Naive thymus-derived CD8-positive, alpha-beta T cell (primary cell): ENCODE measurements at regions not wholly inside any gene's neighbourhood (a gene's known extent, or its start where the extent isn't known, plus 50 kb on each side); places are given as distances from the start of the nearest gene placed in this dataset.

Experiments
- ATAC-seq, 2 donors: fragments of 150-1000 bp; cut with Tn5 transposase in 1 of 2; sonication (Bioruptor Pico), chemical (Tn5 transposase) in 1 of 2; 1 replicate in 1 of 2; 2 replicates in 1 of 2; pipeline ENCODE4 v1.10.0; 2021; ENCODE audit warnings: mild to moderate bottlenecking in 2 of 2, moderate library complexity in 2 of 2
- POLR2A ChIA-PET: fragments of 350-600 bp; sonication (Branson Sonifier 250); formaldehyde crosslinking; loops from one replicate; lab custom pipeline; 2021; ENCODE audit warnings: antibody characterized with exemption; lab: Charles Lee
- DNase-seq, 10 donors: peaks; one replicate each; pipeline versions ENCODE4 v3.0.0 to v3.0.0-alpha.2; 2020 to 2022
- H3K27ac Mint-ChIP-seq, 10 donors: one replicate each; pipeline ENCODE4 v1.8.0; 2020 to 2022; ENCODE audit warnings: mild to moderate bottlenecking in 10 of 10, mixed read lengths in 10 of 10, moderate library complexity in 4 of 10, inconsistent platforms in 1 of 10
- H3K27me3 Mint-ChIP-seq, 5 donors: one replicate each; pipeline ENCODE4 v1.8.0; 2021 to 2022; ENCODE audit warnings: mixed read lengths in 5 of 5
- H3K36me3 Mint-ChIP-seq, 3 donors: one replicate each; pipeline ENCODE4 v1.8.0; 2020 to 2022; ENCODE audit warnings: mixed read lengths in 3 of 3, mild to moderate bottlenecking in 2 of 3, inconsistent platforms in 1 of 3
- H3K4me1 Mint-ChIP-seq, 4 donors: one replicate each; pipeline ENCODE4 v1.8.0; 2021 to 2022; ENCODE audit warnings: mixed read lengths in 4 of 4
- H3K4me3 Mint-ChIP-seq, 10 donors: one replicate each; pipeline ENCODE4 v1.8.0; 2020 to 2022; ENCODE audit warnings: mild to moderate bottlenecking in 10 of 10, mixed read lengths in 10 of 10, moderate library complexity in 6 of 10, inconsistent platforms in 1 of 10
- H3K9me3 Mint-ChIP-seq, 9 donors: one replicate each; pipeline ENCODE4 v1.8.0; 2020 to 2022; ENCODE audit warnings: mixed read lengths in 9 of 9, mild to moderate bottlenecking in 3 of 9, inconsistent platforms in 1 of 9, moderate library complexity in 1 of 9

- H3K9me3 Mint-ChIP-seq, result no peaks in the 10 kb centered on the region
- no peak overlapping the region for H3K4me3 Mint-ChIP-seq
- ATAC-seq (no peak), DNase-seq (no peak)
- H3K4me1 Mint-ChIP-seq, result no peaks in the 10 kb centered on the region
- no peaks in the 10 kb centered on the region for H3K36me3 Mint-ChIP-seq
- H3K27ac Mint-ChIP-seq, result no peak overlapping the region
- peaks cover 0 to 11% (median 0%) of the 10 kb centered on the region in 5 donors for H3K27me3 Mint-ChIP-seq
- POLR2A ChIA-PET, result no interaction called here
Observed at GRCh38 chr6:165972139-165972802, 195.4 kb downstream of the TBXT start.

- POLR2A ChIA-PET, result no interaction called here
Observed at GRCh38 chr6:165971202-165971601, 196.4 kb downstream of the TBXT start.

GRCh38 chr6:165970001-165970400, 197.7 kb downstream of the TBXT start:
- peaks cover 0 to 14% (median 0%) of the 10 kb centered on the region in 5 donors for H3K27me3 Mint-ChIP-seq
- no peaks in the 10 kb centered on the region for H3K4me1 Mint-ChIP-seq
- POLR2A ChIA-PET, result no interaction called here
- no peak overlapping the region for H3K27ac Mint-ChIP-seq
- DNase-seq (no peak), ATAC-seq (no peak)
- H3K9me3 Mint-ChIP-seq, result no peaks in the 10 kb centered on the region
- no peaks in the 10 kb centered on the region for H3K36me3 Mint-ChIP-seq
- H3K4me3 Mint-ChIP-seq, result no peak overlapping the region

More at GRCh38 chr6:165971202-165971601, 196.4 kb downstream of the TBXT start:
- ATAC-seq (no peak), DNase-seq (no peak)
- H3K9me3 Mint-ChIP-seq, result no peaks in the 10 kb centered on the region
- H3K4me1 Mint-ChIP-seq, result no peaks in the 10 kb centered on the region
- no peak overlapping the region for H3K27ac Mint-ChIP-seq
- H3K27me3 Mint-ChIP-seq, result peaks cover 0 to 7% (median 0%) of the 10 kb centered on the region in 5 donors
- H3K4me3 Mint-ChIP-seq, result no peak overlapping the region
- no peaks in the 10 kb centered on the region for H3K36me3 Mint-ChIP-seq

- no peak for DNase-seq
- Mint-ChIP-seq H3K9me3 (no peaks in the 10 kb centered on the region), H3K27ac (no peak overlapping the region), H3K4me3 (no peak overlapping the region), H3K36me3 (no peaks in the 10 kb centered on the region), H3K27me3 (peaks cover 0 to 19% (median 0%) of the 10 kb centered on the region in 5 donors), H3K4me1 (no peaks in the 10 kb centered on the region)
- ATAC-seq, result no peak
- POLR2A ChIA-PET, result no interaction called here
Observed at GRCh38 chr6:165969184-165969583, 198.5 kb downstream of the TBXT start.

GRCh38 chr6:165968408-165968807, 199.2 kb downstream of the TBXT start:
- peaks cover 0 to 24% (median 2%) of the 10 kb centered on the region in 5 donors for H3K27me3 Mint-ChIP-seq

GRCh38 chr6:165967810-165968407, 199.7 kb downstream of the TBXT start:
- H3K4me3 Mint-ChIP-seq, result no peak overlapping the region
- DNase-seq (no peak), ATAC-seq (no peak)
- POLR2A ChIA-PET, result no interaction called here
- H3K27ac Mint-ChIP-seq, result no peak overlapping the region
- H3K4me1 Mint-ChIP-seq, result no peaks in the 10 kb centered on the region
- peaks cover 0 to 24% (median 5%) of the 10 kb centered on the region in 5 donors for H3K27me3 Mint-ChIP-seq
- H3K9me3 Mint-ChIP-seq, result no peaks in the 10 kb centered on the region
- no peaks in the 10 kb centered on the region for H3K36me3 Mint-ChIP-seq

More at GRCh38 chr6:165968408-165968807, 199.2 kb downstream of the TBXT start:
- Mint-ChIP-seq H3K4me1 (no peaks in the 10 kb centered on the region), H3K27ac (no peak overlapping the region), H3K9me3 (no peaks in the 10 kb centered on the region), H3K36me3 (no peaks in the 10 kb centered on the region), H3K4me3 (no peak overlapping the region)
- DNase-seq (no peak), ATAC-seq (no peak)
- POLR2A ChIA-PET, result no interaction called here

- no peak for DNase-seq
- POLR2A ChIA-PET, result no interaction called here
- no peaks in the 10 kb centered on the region for H3K4me1 Mint-ChIP-seq
- no peak overlapping the region for H3K4me3 Mint-ChIP-seq
- H3K27ac Mint-ChIP-seq, result no peak overlapping the region
- ATAC-seq, result no peak
- peaks cover 0 to 1% (median 0%) of the 10 kb centered on the region in 9 donors for H3K9me3 Mint-ChIP-seq
- peaks cover 0 to 24% (median 8%) of the 10 kb centered on the region in 5 donors for H3K27me3 Mint-ChIP-seq
- no peaks in the 10 kb centered on the region for H3K36me3 Mint-ChIP-seq
Observed at GRCh38 chr6:165963750-165964149, 203.9 kb downstream of the TBXT start.

- Mint-ChIP-seq H3K27ac (no peak overlapping the region), H3K36me3 (no peaks in the 10 kb centered on the region), H3K27me3 (peaks cover 0 to 24% (median 8%) of the 10 kb centered on the region in 5 donors), H3K9me3 (peaks cover 0 to 1% (median 0%) of the 10 kb centered on the region in 9 donors), H3K4me1 (no peaks in the 10 kb centered on the region), H3K4me3 (no peak overlapping the region)
- DNase-seq (no peak), ATAC-seq (no peak)
- POLR2A ChIA-PET, result no interaction called here
Observed at GRCh38 chr6:165962366-165962765, 205.3 kb downstream of the TBXT start.

- no peaks in the 10 kb centered on the region for H3K4me1 Mint-ChIP-seq
- H3K27me3 Mint-ChIP-seq, result peaks cover 0 to 24% (median 9%) of the 10 kb centered on the region in 5 donors
- H3K9me3 Mint-ChIP-seq, result peaks cover 0 to 1% (median 0%) of the 10 kb centered on the region in 9 donors
- no peak overlapping the region for H3K4me3 Mint-ChIP-seq
- no peaks in the 10 kb centered on the region for H3K36me3 Mint-ChIP-seq
- POLR2A ChIA-PET, result no interaction called here
- ATAC-seq (no peak), DNase-seq (no peak)
- no peak overlapping the region for H3K27ac Mint-ChIP-seq
Observed at GRCh38 chr6:165961233-165961632, 206.4 kb downstream of the TBXT start.

GRCh38 chr6:165960695-165961094, 207.0 kb downstream of the TBXT start:
- Mint-ChIP-seq H3K4me3 (no peak overlapping the region), H3K27ac (no peak overlapping the region), H3K36me3 (no peaks in the 10 kb centered on the region), H3K27me3 (peaks cover 0 to 22% (median 9%) of the 10 kb centered on the region in 5 donors), H3K9me3 (peaks cover 0 to 1% (median 0%) of the 10 kb centered on the region in 9 donors), H3K4me1 (no peaks in the 10 kb centered on the region)
- no peak for ATAC-seq
- DNase-seq, result no peak
- POLR2A ChIA-PET, result no interaction called here

- ATAC-seq (no peak), DNase-seq (no peak)
- POLR2A ChIA-PET, result no interaction called here
- Mint-ChIP-seq H3K27ac (no peak overlapping the region), H3K4me3 (no peak overlapping the region), H3K9me3 (peaks cover 0 to 1% (median 0%) of the 10 kb centered on the region in 9 donors), H3K27me3 (peaks cover under 1 to 17% (median 12%) of the 10 kb centered on the region in 5 donors), H3K36me3 (no peaks in the 10 kb centered on the region), H3K4me1 (no peaks in the 10 kb centered on the region)
Observed at GRCh38 chr6:165959627-165960026, 208.0 kb downstream of the TBXT start.

- Mint-ChIP-seq H3K4me1 (no peaks in the 10 kb centered on the region), H3K9me3 (peaks cover 0 to 1% (median 0%) of the 10 kb centered on the region in 9 donors), H3K36me3 (no peaks in the 10 kb centered on the region), H3K4me3 (no peak overlapping the region), H3K27me3 (peaks cover 1 to 18% (median 6%) of the 10 kb centered on the region in 5 donors), H3K27ac (no peak overlapping the region)
- POLR2A ChIA-PET, result no interaction called here
- ATAC-seq, result no peak
- no peak for DNase-seq
Observed at GRCh38 chr6:165956874-165957273, 210.8 kb downstream of the TBXT start.

GRCh38 chr6:165952514-165952913, 215.1 kb downstream of the TBXT start:
- DNase-seq (no peak), ATAC-seq (no peak)
- Mint-ChIP-seq H3K9me3 (no peaks in the 10 kb centered on the region), H3K36me3 (no peaks in the 10 kb centered on the region), H3K27ac (no peak overlapping the region), H3K4me3 (no peak overlapping the region), H3K4me1 (no peaks in the 10 kb centered on the region), H3K27me3 (peaks cover 10 to 33% (median 13%) of the 10 kb centered on the region in 5 donors)
- POLR2A ChIA-PET, result no interaction called here
